Ammon's horn (tissue), 1 donor: ENCODE measurements at regions not wholly inside any gene's neighbourhood (a gene's known extent, or its start where the extent isn't known, plus 50 kb on each side); places are given as distances from the start of the nearest gene placed in this dataset.
A peak's percentile ranks its signal among the peaks of the same experiment; 100 is the strongest.

Experiments
- DNase-seq: peaks from one replicate; pipeline ENCODE4 v3.0.0-alpha.2; 2016; ENCODE audit warnings: low spot score

DNA sequence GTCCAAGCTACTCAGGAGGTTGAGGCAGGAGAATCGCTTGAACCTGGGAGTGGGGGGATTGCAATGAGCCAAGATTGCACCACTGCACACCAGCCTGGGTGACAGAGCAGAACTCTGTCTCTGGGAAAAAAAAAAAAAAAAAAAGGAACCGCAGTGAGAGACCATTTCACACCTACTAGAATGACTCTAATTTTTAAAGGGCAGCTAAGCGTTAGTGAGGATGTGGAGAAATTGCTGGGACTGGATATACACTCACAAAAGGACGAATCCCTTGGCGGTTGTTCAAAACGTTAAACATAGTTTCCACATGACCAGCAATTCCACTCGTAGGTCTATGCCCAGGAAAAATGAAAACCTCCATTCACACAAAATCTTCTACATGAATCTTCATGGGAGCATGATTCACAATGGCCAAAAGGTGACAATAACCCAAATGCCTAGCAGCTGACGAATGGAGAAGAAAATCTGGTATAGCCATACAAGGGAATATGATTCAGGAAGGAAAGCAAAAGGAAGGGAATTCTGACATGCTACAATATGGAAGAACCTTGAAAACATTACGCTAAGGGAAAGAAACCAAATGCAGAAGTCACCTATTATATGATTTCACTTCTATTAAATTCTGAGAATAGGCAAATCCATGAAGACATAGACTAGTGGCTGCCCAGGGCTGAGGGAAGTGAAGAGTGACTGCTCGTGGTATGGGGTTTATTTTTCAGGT, 127.0 kb downstream of the CHSY1 start:
- no peak for DNase-seq

DNA sequence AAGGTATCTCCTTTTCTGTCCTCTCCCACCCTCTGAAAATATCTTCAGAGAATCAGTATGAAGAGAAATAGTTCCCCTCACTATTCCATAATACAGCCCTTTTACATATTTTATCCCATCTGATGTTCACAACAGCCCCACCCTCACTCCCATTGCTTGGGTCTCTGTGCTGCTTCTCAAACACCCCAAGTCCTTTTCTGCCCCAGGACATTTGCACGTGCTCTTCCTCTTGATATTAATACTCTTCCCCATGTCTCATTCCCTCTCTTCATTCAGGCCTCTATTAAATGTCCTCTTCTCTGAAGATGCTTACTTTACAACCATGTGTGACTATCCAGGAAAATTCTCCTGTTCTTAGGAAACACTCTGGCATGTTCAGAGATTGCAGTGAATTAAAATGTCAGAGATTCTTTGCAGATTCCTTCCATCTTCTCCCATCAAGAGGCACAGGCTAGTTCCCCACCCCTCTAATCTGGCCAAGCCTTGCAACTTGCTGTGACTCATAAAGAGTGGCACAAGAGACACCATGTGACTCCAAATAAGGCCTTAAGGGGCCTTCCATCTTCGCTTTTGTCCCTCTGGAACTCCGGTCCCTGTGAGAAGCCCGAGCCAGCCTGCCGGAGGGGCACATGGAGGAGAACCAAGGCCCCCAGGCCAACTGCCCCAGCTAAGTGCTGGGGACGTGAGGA, 128.5 kb downstream of the CHSY1 start:
- no peak for DNase-seq

DNA sequence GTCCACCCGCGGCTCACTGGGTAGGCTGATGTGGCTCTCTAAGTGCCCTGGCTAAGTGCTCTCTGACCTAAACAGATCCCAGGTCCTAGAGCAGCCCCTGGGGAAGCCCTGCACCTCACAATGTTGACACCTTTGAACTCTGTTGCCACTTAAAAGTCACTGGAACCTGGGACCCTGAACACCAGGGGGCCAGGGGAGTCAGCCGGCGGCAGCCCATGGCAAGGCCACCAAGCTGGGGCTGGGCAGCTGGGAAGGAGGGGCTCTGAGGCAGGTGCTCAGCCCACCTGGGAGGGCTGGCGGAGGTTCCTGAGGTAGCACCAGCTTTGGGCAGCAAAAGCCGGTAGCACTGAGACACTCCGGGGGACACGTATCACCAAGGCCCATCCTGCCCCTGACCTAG, 129.0 kb downstream of the CHSY1 start:
- DNase-seq, result no peak

DNA sequence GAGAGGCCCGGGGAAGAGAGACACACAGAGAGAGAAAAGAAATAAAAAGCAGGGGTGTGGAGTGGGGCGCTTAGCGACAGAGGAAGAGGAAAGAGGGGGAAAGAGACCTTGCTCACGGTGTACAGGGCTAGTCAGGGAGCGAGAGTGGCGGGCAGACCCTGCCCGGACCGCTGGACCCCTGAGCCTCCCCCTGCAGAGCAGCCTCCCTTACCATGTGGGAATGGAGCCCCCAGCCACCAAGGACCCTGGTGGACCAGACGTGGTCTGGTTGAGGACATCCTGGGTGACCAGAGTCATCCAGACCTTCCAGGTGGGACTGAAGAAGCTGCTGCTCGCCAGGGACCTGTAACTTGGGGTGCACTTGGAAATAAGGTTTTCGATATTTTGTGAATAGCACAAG, 129.6 kb downstream of the CHSY1 start:
- DNase-seq, result no peak

DNA sequence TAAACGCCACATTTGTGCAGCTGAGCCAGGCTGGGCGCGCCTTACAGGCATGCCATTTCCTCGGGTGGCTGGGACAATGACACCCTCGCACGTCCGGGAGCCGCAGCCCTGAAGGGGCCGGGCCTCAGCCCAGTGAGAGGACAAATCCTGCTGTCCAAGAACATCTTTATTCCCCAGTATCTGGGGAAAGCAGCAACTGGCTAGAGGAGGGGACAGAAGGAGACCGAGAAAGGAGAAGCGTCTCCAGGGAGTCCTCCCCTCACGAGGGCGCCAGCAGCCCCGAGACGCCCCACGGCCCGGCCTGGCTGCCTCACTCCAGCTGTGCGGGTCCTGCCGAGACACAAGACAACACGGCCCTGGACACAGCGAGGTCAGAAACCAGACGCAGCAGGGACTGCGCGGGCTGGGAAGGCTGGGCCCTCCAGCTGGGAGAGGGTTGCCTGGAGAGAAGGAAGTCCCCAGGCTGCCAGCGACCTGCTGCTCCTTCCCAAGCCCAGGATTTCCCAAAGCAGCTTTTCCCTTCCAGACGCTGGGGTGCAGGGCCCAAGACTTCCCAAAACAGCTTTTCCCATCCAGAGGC, 130.2 kb downstream of the CHSY1 start:
- DNase-seq, result peak; percentile 68

DNA sequence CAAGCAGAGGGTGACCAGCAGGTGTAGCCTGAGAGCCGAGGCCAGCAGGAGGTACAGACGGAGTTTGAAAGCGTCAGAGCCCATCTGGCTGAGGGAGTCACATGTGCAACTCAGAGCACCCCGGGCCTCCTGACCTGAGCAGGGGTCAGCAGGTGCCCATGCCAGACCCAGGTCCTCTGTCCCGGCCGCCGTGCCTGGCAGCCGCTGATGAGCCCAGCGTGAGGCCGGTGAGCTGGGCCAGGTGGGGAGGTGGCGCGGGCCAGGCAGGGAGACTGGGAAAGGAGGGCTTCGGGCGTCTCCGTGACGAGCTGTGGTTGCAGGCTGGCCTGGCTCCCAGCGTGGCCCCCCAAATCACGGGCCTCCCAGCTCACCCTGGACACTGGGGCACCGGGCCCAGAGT, 130.9 kb downstream of the CHSY1 start:
- no peak for DNase-seq

DNA sequence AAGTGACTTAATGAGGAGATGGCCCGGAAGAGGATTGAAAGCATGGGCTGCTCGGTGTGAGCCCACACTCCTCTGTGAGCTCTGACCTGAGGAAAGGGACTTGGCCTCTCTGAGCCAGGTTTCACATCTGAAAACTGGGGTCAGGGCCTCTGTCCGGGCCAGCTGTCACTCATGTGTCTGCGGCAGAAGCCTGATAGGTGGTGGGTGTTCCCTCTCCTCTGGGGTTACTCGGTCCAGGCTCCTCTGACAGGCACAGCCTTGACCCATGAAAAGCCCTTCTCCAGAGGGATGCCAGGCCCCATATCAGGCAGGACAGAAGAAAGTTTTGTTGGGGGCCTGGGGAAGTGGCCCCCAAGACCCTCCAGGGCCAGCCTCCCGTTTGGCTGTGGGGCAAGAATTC, 131.4 kb downstream of the CHSY1 start:
- no peak for DNase-seq
